GM18873 (cell line): ENCODE measurements at regions not wholly inside any gene's neighbourhood (a gene's known extent, or its start where the extent isn't known, plus 50 kb on each side); places are given as distances from the start of the nearest gene placed in this dataset.
A peak's percentile ranks its signal among the peaks of the same experiment; 100 is the strongest.

Experiments
- ATAC-seq: cut with Tn5 transposase; IDR thresholded peaks from one replicate; pipeline ENCODE4 v1.9.1; 2021; ENCODE audit warnings: mild to moderate bottlenecking, moderate library complexity, moderate number of reproducible peaks; ENCODE audit not compliant: unreplicated experiment, low FRiP score

- no peak for ATAC-seq
These were observed 52.9 kb upstream of the SLC28A3 start for GRCh38 chr9:84393266-84393950.

- ATAC-seq, result no peak
These were observed 53.5 kb upstream of the SLC28A3 start for GRCh38 chr9:84394036-84394435.

GRCh38 chr9:84397151-84397728, 56.7 kb upstream of the SLC28A3 start:
- ATAC-seq, result peak; percentile 53

- ATAC-seq, result no peak
These were observed 57.3 kb upstream of the SLC28A3 start for GRCh38 chr9:84397822-84398221.

GRCh38 chr9:84402517-84402916, 62.0 kb upstream of the SLC28A3 start:
- no peak for ATAC-seq

GRCh38 chr9:84403288-84403687, 62.7 kb upstream of the SLC28A3 start:
- no peak for ATAC-seq

GRCh38 chr9:84404095-84404686, 63.6 kb upstream of the SLC28A3 start:
- no peak for ATAC-seq

- no peak for ATAC-seq
These were observed 65.1 kb upstream of the SLC28A3 start for GRCh38 chr9:84405667-84406066.

GRCh38 chr9:84408416-84408815, 67.9 kb upstream of the SLC28A3 start:
- ATAC-seq, result no peak

GRCh38 chr9:84411683-84412267, 71.2 kb upstream of the SLC28A3 start:
- no peak for ATAC-seq

GRCh38 chr9:84412654-84413053, 72.1 kb upstream of the SLC28A3 start:
- no peak for ATAC-seq

- ATAC-seq, result no peak
These were observed 72.7 kb upstream of the SLC28A3 start for GRCh38 chr9:84413301-84413700.

- ATAC-seq, result no peak
These were observed 78.6 kb upstream of the SLC28A3 start for GRCh38 chr9:84419031-84419602.

- no peak for ATAC-seq
These were observed 84.4 kb upstream of the SLC28A3 start for GRCh38 chr9:84424931-84425330.

- ATAC-seq, result no peak
These were observed 92.2 kb upstream of the SLC28A3 start for GRCh38 chr9:84432746-84433145.

GRCh38 chr9:84435902-84436301, 95.3 kb upstream of the SLC28A3 start:
- no peak for ATAC-seq

- ATAC-seq, result no peak
These were observed 96.0 kb upstream of the SLC28A3 start for GRCh38 chr9:84436386-84437109.

GRCh38 chr9:84438391-84438790, 97.8 kb upstream of the SLC28A3 start:
- no peak for ATAC-seq

GRCh38 chr9:84439250-84439649, 98.7 kb upstream of the SLC28A3 start:
- ATAC-seq, result no peak

- no peak for ATAC-seq
These were observed 102.2 kb upstream of the SLC28A3 start for GRCh38 chr9:84442712-84443111.

GRCh38 chr9:84445737-84446136, 105.2 kb upstream of the SLC28A3 start:
- no peak for ATAC-seq
